CD4-positive, alpha-beta T cell (primary cell): ENCODE measurements at regions not wholly inside any gene's neighbourhood (a gene's known extent, or its start where the extent isn't known, plus 50 kb on each side); places are given as distances from the start of the nearest gene placed in this dataset.

ENCODE experiments used
- ATAC-seq: fragments of 200-7000 bp; cut with Tn5 transposase; one replicate; pipeline ENCODE4 v1.10.0; 2022; ENCODE audit warnings: mild to moderate bottlenecking; ENCODE audit not compliant: poor library complexity
- CTCF ChIA-PET: fragments of 350-600 bp; sonication (Branson Sonifier 250); formaldehyde crosslinking; loops from one replicate; lab custom pipeline; 2021; ENCODE audit warnings: antibody characterized with exemption, inconsistent platforms; lab: Charles Lee
- POLR2A ChIA-PET: fragments of 350-600 bp; sonication (Branson Sonifier 250); formaldehyde crosslinking; loops from one replicate; lab custom pipeline; 2021; ENCODE audit warnings: antibody characterized with exemption, inconsistent platforms; lab: Charles Lee
- DNase-seq, 14 experiments: peaks; one replicate each; pipeline ENCODE4 v3.0.0-alpha.2; 2013 to 2020; ENCODE audit warnings: mixed read lengths in 2 of 14
- H3K27ac ChIP-seq, 2 donors: one replicate each; pipeline versions ENCODE4 v1.5.1 to v1.7.0; 2013; ENCODE audit warnings: low read length in 2 of 2, low read depth in 1 of 2, mild to moderate bottlenecking in 1 of 2
- H3K27me3 ChIP-seq, 2 experiments: 1 replicate in 1 of 2; 2 replicates in 1 of 2; pipeline versions ENCODE4 v1.6.1 to v1.7.0; 2013; ENCODE audit warnings: low read length in 2 of 2, control low read depth in 1 of 2, mild to moderate bottlenecking in 1 of 2, moderate library complexity in 1 of 2; ENCODE audit not compliant: insufficient read depth in 2 of 2, control insufficient read depth in 1 of 2
- H3K36me3 ChIP-seq: one replicate; pipeline ENCODE4 v1.6.1; 2013; ENCODE audit warnings: low read length, control low read depth; ENCODE audit not compliant: insufficient read depth
- H3K4me1 ChIP-seq: one replicate; pipeline ENCODE4 v1.6.1; 2013; ENCODE audit warnings: low read length, control low read depth; ENCODE audit not compliant: insufficient read depth
- H3K4me3 ChIP-seq: one replicate; pipeline ENCODE4 v1.5.1; 2013; ENCODE audit warnings: mild to moderate bottlenecking, low read length, moderate library complexity
- H3K9me3 ChIP-seq, 2 experiments: 1 replicate in 1 of 2; 2 replicates in 1 of 2; pipeline versions ENCODE4 v1.6.1 to v1.7.0; 2013; ENCODE audit warnings: low read length in 2 of 2, mild to moderate bottlenecking in 2 of 2, control low read depth in 1 of 2, moderate library complexity in 1 of 2; ENCODE audit not compliant: control insufficient read depth in 1 of 2, insufficient read depth in 1 of 2
- H3K27ac Mint-ChIP-seq: one replicate; pipeline ENCODE4 v1.8.0; 2020; ENCODE audit warnings: mixed read lengths
- H3K27me3 Mint-ChIP-seq: one replicate; pipeline ENCODE4 v1.8.0; 2021; ENCODE audit warnings: mixed read lengths
- H3K36me3 Mint-ChIP-seq: one replicate; pipeline ENCODE4 v1.8.0; 2021; ENCODE audit warnings: low read depth, mixed read lengths
- H3K4me1 Mint-ChIP-seq: one replicate; pipeline ENCODE4 v1.8.0; 2021; ENCODE audit warnings: low read depth, mixed read lengths
- H3K4me3 Mint-ChIP-seq: one replicate; pipeline ENCODE4 v1.8.0; 2020; ENCODE audit warnings: mild to moderate bottlenecking, mixed read lengths
- H3K9me3 Mint-ChIP-seq: one replicate; pipeline ENCODE4 v1.8.0; 2020; ENCODE audit warnings: mixed read lengths
- intact Hi-C, 2 experiments: fragments of 100-400 bp; cut with DNase I in 1 of 2; cut with micrococcal nuclease in 1 of 2; formaldehyde crosslinking; loops; one replicate each; pipeline versions ENCODE4 v1.15.1 to v1.9.0; 2023 to 2025; cut with DNase I, micrococcal nuclease
- TF ChIP-seq, protein P1 (sequence below): fragments of 200-600 bp; IDR thresholded peaks from one replicate; pipeline ENCODE4 v1.8.0; 2022; ENCODE audit warnings: antibody characterized with exemption, mild to moderate bottlenecking

DNA sequence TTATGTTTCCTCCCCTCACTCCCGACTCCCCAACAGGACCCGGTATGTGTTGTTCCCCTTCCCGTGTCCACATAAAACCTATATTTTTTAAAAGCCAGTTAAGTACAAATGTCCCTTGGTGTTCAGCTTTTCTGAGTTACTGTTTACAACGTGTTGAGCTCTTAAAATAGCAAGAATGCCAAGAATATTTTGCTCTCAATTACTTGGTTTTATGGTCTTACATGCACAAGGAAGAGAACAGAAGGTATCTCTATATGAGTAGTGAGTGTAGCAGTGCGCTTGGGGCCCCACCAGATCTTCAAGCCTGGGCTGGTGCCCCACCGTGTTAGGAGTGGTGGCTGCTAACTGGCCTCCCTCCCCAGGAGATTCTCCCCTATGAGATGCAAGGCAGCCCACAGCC, 75.3 kb downstream of the RIN2 start:
- ATAC-seq, result no peak
- Histone ChIP-seq H3K27me3 (peaks cover 0 to 2% of the 10 kb centered on the region in 2 experiments), H3K4me3 (no peak overlapping the region), H3K36me3 (no peaks in the 10 kb centered on the region), H3K4me1 (peaks cover 13% of the 10 kb centered on the region), H3K9me3 (no peaks in the 10 kb centered on the region), H3K27ac (no peak overlapping the region)
- Mint-ChIP-seq H3K9me3 (no peaks in the 10 kb centered on the region), H3K27ac (no peak overlapping the region), H3K36me3 (no peaks in the 10 kb centered on the region), H3K27me3 (peaks cover 20% of the 10 kb centered on the region), H3K4me1 (peaks cover 11% of the 10 kb centered on the region), H3K4me3 (no peak overlapping the region)
- intact Hi-C loops, result no loop called here
- ChIA-PET POLR2A (no interaction called here), CTCF (interaction anchor here (0.6 kb wide), 1 partner anchor 35 kb away, joined by 3 read pairs; no protein-coding TSS in a partner anchor)
- TF ChIP-seq, protein P1, sequence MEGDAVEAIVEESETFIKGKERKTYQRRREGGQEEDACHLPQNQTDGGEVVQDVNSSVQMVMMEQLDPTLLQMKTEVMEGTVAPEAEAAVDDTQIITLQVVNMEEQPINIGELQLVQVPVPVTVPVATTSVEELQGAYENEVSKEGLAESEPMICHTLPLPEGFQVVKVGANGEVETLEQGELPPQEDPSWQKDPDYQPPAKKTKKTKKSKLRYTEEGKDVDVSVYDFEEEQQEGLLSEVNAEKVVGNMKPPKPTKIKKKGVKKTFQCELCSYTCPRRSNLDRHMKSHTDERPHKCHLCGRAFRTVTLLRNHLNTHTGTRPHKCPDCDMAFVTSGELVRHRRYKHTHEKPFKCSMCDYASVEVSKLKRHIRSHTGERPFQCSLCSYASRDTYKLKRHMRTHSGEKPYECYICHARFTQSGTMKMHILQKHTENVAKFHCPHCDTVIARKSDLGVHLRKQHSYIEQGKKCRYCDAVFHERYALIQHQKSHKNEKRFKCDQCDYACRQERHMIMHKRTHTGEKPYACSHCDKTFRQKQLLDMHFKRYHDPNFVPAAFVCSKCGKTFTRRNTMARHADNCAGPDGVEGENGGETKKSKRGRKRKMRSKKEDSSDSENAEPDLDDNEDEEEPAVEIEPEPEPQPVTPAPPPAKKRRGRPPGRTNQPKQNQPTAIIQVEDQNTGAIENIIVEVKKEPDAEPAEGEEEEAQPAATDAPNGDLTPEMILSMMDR, result no peak
- DNase-seq, result no peak

DNA sequence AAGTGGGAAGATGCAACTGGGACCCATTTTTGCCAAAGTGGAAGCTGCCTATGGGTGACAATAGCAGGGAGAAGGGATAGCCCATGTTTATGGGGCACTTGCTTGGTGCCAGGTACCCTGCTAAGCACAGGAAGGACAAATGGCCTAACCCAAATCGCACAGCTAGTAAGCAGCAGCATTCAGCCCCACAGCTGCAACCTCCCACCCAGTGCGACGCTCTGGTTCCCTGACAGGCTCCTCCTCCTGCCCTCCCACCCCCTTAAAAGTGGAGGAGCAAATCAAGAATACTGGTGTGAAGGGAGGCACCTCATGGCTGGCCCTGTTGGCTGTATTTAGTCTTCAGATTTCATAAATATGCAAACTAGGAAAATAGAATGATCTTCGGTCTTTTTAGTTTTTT, 76.2 kb downstream of the RIN2 start:
- H3K27ac Mint-ChIP-seq, result no peak overlapping the region
- Histone ChIP-seq H3K9me3 (no peaks in the 10 kb centered on the region), H3K27ac (no peak overlapping the region), H3K4me1 (peaks cover 8% of the 10 kb centered on the region), H3K36me3 (no peaks in the 10 kb centered on the region), H3K4me3 (no peak overlapping the region), H3K27me3 (peaks cover 0 to 2% of the 10 kb centered on the region in 2 experiments)
- CTCF ChIA-PET, result interaction anchor here (0.6 kb wide), 1 partner anchor 34 kb away, joined by 3 read pairs; no protein-coding TSS in a partner anchor
- DNase-seq (no peak), ATAC-seq (no peak)
- H3K27me3 Mint-ChIP-seq, result peaks cover 20% of the 10 kb centered on the region
- no peak overlapping the region for H3K4me3 Mint-ChIP-seq
- intact Hi-C loops, result no loop called here
- POLR2A ChIA-PET, result no interaction called here
- H3K36me3 Mint-ChIP-seq, result no peaks in the 10 kb centered on the region
- TF ChIP-seq, protein P1, result no peak
- H3K4me1 Mint-ChIP-seq, result peaks cover 7% of the 10 kb centered on the region
- H3K9me3 Mint-ChIP-seq, result no peaks in the 10 kb centered on the region

DNA sequence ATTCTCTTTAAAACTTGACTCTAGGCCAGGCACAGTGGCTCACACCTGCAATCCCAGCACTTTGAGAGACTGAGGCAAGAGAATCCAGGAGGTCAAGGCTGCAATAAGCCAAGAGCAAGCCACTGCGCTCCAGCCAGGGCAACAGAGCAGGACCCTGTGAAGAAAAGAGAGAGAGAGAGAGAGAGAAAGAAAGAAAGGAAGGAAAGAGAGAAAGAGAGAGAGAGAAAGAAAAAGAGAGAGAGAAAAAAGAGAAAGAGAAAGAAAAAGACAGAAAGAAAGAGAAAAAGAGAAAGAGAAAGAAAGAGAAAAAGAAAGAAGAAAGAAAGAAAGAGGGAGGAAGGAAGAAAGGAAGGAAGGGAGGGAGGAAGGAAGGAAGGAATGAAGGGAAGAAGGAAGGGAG, 76.7 kb downstream of the RIN2 start:
- Histone ChIP-seq H3K9me3 (no peaks in the 10 kb centered on the region), H3K4me1 (peaks cover 8% of the 10 kb centered on the region), H3K4me3 (no peak overlapping the region), H3K27ac (no peak overlapping the region), H3K27me3 (peaks cover 0 to 2% of the 10 kb centered on the region in 2 experiments), H3K36me3 (no peaks in the 10 kb centered on the region)
- Mint-ChIP-seq H3K4me3 (no peak overlapping the region), H3K9me3 (no peaks in the 10 kb centered on the region), H3K27me3 (peaks cover 24% of the 10 kb centered on the region), H3K4me1 (peaks cover 7% of the 10 kb centered on the region), H3K27ac (no peak overlapping the region), H3K36me3 (no peaks in the 10 kb centered on the region)
- CTCF ChIA-PET, result no interaction called here
- DNase-seq (no peak), ATAC-seq (no peak)
- TF ChIP-seq, protein P1, result no peak
- intact Hi-C loops, result no loop called here
- POLR2A ChIA-PET, result no interaction called here
